ENCODE measurements at regions not wholly inside any gene's neighbourhood (a gene's known extent, or its start where the extent isn't known, plus 50 kb on each side); places are given as distances from the start of the nearest gene placed in this dataset.

DNA sequence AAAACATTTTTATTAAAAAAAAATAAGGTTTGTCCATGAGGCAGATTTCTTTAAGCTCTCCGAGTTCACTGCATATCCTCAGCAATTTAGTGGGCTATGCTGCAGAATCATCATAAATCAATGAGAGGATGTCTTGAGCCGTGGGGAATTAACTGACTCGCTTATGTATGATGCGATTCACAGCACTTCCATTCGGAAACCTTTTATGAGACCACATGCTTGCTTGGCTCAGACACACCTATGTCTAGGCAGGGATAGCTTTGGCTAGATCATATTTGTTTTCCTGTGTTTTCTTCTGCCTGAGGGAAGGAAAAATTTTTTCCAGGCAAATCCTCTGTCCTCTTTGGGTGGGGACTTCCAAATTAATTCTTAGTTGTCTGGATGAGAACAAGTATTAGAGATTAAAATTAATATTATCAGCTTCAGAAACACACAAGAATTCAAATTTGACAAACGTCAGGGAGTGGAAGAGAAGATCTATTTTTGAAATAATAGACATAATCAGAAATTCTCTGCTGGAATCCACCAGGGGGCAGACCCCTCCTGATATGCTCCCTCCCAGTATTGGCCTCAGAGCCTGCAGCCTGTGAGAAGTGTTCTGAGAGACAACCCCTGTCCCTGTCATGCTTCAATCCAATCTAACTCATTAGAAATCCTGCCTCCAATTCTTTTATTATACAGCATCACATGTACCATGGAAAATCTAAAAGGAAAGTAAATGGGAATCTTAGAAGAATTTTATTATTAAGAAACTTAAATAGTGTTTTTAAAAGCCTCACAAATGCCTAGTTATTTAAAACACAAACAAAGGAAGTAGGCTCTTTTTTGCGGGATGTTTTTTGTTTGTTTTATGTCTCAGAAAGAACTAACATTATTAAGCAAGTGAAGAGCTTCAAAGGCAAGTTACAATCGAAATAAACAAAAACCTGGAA is 345.1 kb upstream of the TACR3 start:
- TF ChIP-seq POLR2A (IDR thresholded peaks at IDR 0.05), result no peak
- TF ChIP-seq, protein P1, sequence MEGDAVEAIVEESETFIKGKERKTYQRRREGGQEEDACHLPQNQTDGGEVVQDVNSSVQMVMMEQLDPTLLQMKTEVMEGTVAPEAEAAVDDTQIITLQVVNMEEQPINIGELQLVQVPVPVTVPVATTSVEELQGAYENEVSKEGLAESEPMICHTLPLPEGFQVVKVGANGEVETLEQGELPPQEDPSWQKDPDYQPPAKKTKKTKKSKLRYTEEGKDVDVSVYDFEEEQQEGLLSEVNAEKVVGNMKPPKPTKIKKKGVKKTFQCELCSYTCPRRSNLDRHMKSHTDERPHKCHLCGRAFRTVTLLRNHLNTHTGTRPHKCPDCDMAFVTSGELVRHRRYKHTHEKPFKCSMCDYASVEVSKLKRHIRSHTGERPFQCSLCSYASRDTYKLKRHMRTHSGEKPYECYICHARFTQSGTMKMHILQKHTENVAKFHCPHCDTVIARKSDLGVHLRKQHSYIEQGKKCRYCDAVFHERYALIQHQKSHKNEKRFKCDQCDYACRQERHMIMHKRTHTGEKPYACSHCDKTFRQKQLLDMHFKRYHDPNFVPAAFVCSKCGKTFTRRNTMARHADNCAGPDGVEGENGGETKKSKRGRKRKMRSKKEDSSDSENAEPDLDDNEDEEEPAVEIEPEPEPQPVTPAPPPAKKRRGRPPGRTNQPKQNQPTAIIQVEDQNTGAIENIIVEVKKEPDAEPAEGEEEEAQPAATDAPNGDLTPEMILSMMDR (IDR thresholded peaks at IDR 0.05), result peak; percentile 64 to 74 (median 68)
